ENCODE measurements at regions not wholly inside any gene's neighbourhood (a gene's known extent, or its start where the extent isn't known, plus 50 kb on each side); places are given as distances from the start of the nearest gene placed in this dataset.

- TF ChIP-seq POLR2A (IDR thresholded peaks at IDR 0.05; ENCODE audit: low read depth, low read length) (no peak), TAF1 (IDR thresholded peaks at IDR 0.05; ENCODE audit: low read depth, low read length) (no peak)
Measured at GRCh38 chr4:155597933-155598451, 68.7 kb upstream of the GUCY1A1 start.
